Keratinocyte (primary cell): ENCODE measurements at regions not wholly inside any gene's neighbourhood (a gene's known extent, or its start where the extent isn't known, plus 50 kb on each side); places are given as distances from the start of the nearest gene placed in this dataset.

Experiments
- DNase-seq: peaks from one replicate; pipeline ENCODE4 v3.0.0-alpha.2; 2011; ENCODE audit warnings: low read depth, missing footprints, low spot score
- FAIRE-seq: peaks from 2 replicates; lab custom pipeline; 2011; peaks lifted over from hg19 to GRCh38; lab: Jason Lieb, UNC
- H2AFZ ChIP-seq: 2 replicates; pipeline ENCODE4 v1.6.0; 2012; ENCODE audit warnings: low read length, control low read depth, inconsistent platforms; ENCODE audit not compliant: control insufficient read depth
- H3K27ac ChIP-seq: 2 replicates; pipeline ENCODE4 v1.5.1; 2011; ENCODE audit warnings: low read length; ENCODE audit not compliant: control insufficient read depth, insufficient read depth
- H3K27me3 ChIP-seq: 3 replicates; pipeline ENCODE4 v1.6.0; 2011; ENCODE audit warnings: low read length; ENCODE audit not compliant: control insufficient read depth, insufficient read depth; ENCODE audit errors: extremely low read depth
- H3K36me3 ChIP-seq, 2 experiments: 2 replicates in 1 of 2; 3 replicates in 1 of 2; pipeline ENCODE4 v1.5.1; 2011; ENCODE audit warnings: low read length in 2 of 2, mild to moderate bottlenecking in 1 of 2; ENCODE audit not compliant: control insufficient read depth in 2 of 2, insufficient read depth in 2 of 2; ENCODE audit errors: extremely low read depth in 1 of 2
- H3K4me1 ChIP-seq: 3 replicates; pipeline ENCODE4 v1.5.1; 2011; ENCODE audit warnings: low read length; ENCODE audit not compliant: control insufficient read depth, insufficient read depth; ENCODE audit errors: extremely low read depth
- H3K4me2 ChIP-seq: 3 replicates; pipeline ENCODE4 v1.6.0; 2011; ENCODE audit warnings: low read depth, low read length; ENCODE audit not compliant: control insufficient read depth, insufficient read depth; ENCODE audit errors: extremely low read depth
- H3K4me3 ChIP-seq, 3 experiments: fragments of 200-600 bp in 1 of 3; sonication (generic) in 1 of 3; 2 replicates in 2 of 3; 3 replicates in 1 of 3; pipeline ENCODE4 v1.5.1; 2011 to 2016; ENCODE audit warnings: low read length in 3 of 3, mild to moderate bottlenecking in 3 of 3, control low read depth in 2 of 3, inconsistent platforms in 1 of 3, low read depth in 1 of 3, mixed read lengths in 1 of 3, mixed run types in 1 of 3, moderate library complexity in 1 of 3; ENCODE audit not compliant: control insufficient read depth in 2 of 3, insufficient read depth in 2 of 3; ENCODE audit errors: extremely low read depth in 1 of 3
- H3K79me2 ChIP-seq: 2 replicates; pipeline ENCODE4 v1.6.0; 2012; ENCODE audit warnings: low read length; ENCODE audit not compliant: control insufficient read depth, insufficient read depth
- H3K9ac ChIP-seq: 3 replicates; pipeline ENCODE4 v1.6.0; 2011; ENCODE audit warnings: low read length; ENCODE audit not compliant: control insufficient read depth, insufficient read depth; ENCODE audit errors: extremely low read depth
- H3K9me1 ChIP-seq: 3 replicates; pipeline ENCODE4 v1.6.0; 2011; ENCODE audit warnings: low read length; ENCODE audit not compliant: control insufficient read depth, insufficient read depth; ENCODE audit errors: extremely low read depth
- H3K9me3 ChIP-seq: 2 replicates; pipeline ENCODE4 v1.5.1; 2012; ENCODE audit warnings: low read depth, low read length; ENCODE audit not compliant: control insufficient read depth
- H4K20me1 ChIP-seq: 3 replicates; pipeline ENCODE4 v1.6.0; 2011; ENCODE audit warnings: low read length; ENCODE audit not compliant: control insufficient read depth, insufficient read depth; ENCODE audit errors: extremely low read depth
- CTCF ChIP-seq, 3 experiments: IDR thresholded peaks in 1 of 3; conservative IDR thresholded peaks in 1 of 3; optimal IDR thresholded peaks in 1 of 3; 2 replicates in 2 of 3; 3 replicates in 1 of 3; pipeline versions ENCODE3 to v1.5.1; 2011; ENCODE audit warnings: low read length in 3 of 3, mild to moderate bottlenecking in 3 of 3, moderate library complexity in 2 of 3, control low read depth in 1 of 3, inconsistent platforms in 1 of 3; ENCODE audit not compliant: insufficient read depth in 2 of 3; ENCODE audit errors: extremely low read depth in 1 of 3
- EZH2 ChIP-seq: IDR thresholded peaks from one replicate; pipeline ENCODE4 v1.6.1; 2012; ENCODE audit warnings: inconsistent platforms, mild to moderate bottlenecking, low read length, moderate library complexity
- dilution Hi-C: fragments of 300-500 bp; cut with MboI; formaldehyde crosslinking; loops from one replicate; pipeline ENCODE4 v1.7.0; 2020; ENCODE audit warnings: low sequenced_read_pairs; ENCODE audit not compliant: extremely low pct_ligation_motif_present

- peak overlapping the region; percentile 2 for H3K4me2 ChIP-seq
- H3K27ac ChIP-seq = no peak overlapping the region
- H3K9me1 ChIP-seq = no peaks in the 10 kb centered on the region
- H3K27me3 ChIP-seq = no peaks in the 10 kb centered on the region
- H3K9ac ChIP-seq = no peak overlapping the region
- DNase-seq (no peak), FAIRE-seq (peak; percentile 9)
- no peak overlapping the region for H3K4me3 ChIP-seq
- H3K36me3 ChIP-seq = no peaks in the 10 kb centered on the region
- H3K79me2 ChIP-seq = no peaks in the 10 kb centered on the region
- TF ChIP-seq CTCF (optimal IDR thresholded peaks at IDR 0.05 in 1 of 3, IDR thresholded peaks at IDR 0.05 in 1 of 3, conservative IDR thresholded peaks at IDR 0.05 in 1 of 3; ENCODE audit: extremely low read depth in 1 of 3, insufficient read depth in 2 of 3, low read length in 3 of 3) (no peak), EZH2 (no peak)
- H2AFZ ChIP-seq = no peak overlapping the region
- H4K20me1 ChIP-seq = no peaks in the 10 kb centered on the region
- peaks cover 11% of the 10 kb centered on the region for H3K4me1 ChIP-seq
- no peaks in the 10 kb centered on the region for H3K9me3 ChIP-seq
- dilution Hi-C loops = no loop called here
These were observed 768.3 kb downstream of the RNF144A start for GRCh38 chr2:7685342-7686015.

- H3K4me2 ChIP-seq = peak overlapping the region; percentile 2
- DNase-seq (no peak), FAIRE-seq (no peak)
- peaks cover 11% of the 10 kb centered on the region for H3K4me1 ChIP-seq
- H3K9ac ChIP-seq = no peak overlapping the region
- dilution Hi-C loops = no loop called here
- no peaks in the 10 kb centered on the region for H3K9me1 ChIP-seq
- no peaks in the 10 kb centered on the region for H3K9me3 ChIP-seq
- no peaks in the 10 kb centered on the region for H4K20me1 ChIP-seq
- no peaks in the 10 kb centered on the region for H3K36me3 ChIP-seq
- no peaks in the 10 kb centered on the region for H3K79me2 ChIP-seq
- TF ChIP-seq EZH2 (no peak), CTCF (optimal IDR thresholded peaks at IDR 0.05 in 1 of 3, IDR thresholded peaks at IDR 0.05 in 1 of 3, conservative IDR thresholded peaks at IDR 0.05 in 1 of 3; ENCODE audit: extremely low read depth in 1 of 3, insufficient read depth in 2 of 3, low read length in 3 of 3) (no peak)
- H3K27ac ChIP-seq = no peak overlapping the region
- no peaks in the 10 kb centered on the region for H3K27me3 ChIP-seq
- no peak overlapping the region for H3K4me3 ChIP-seq
- no peak overlapping the region for H2AFZ ChIP-seq
These were observed 768.8 kb downstream of the RNF144A start for GRCh38 chr2:7686016-7686385.
